ENCODE measurements at regions not wholly inside any gene's neighbourhood (a gene's known extent, or its start where the extent isn't known, plus 50 kb on each side); places are given as distances from the start of the nearest gene placed in this dataset.

GRCh38 chr12:115885040-115885690 is 392.3 kb downstream of the MED13L start:
- Histone ChIP-seq H3K4me3 (no peak overlapping the region), H3K27ac (no peak overlapping the region), H3K4me1 (ENCODE audit: low read depth) (no peaks in the 10 kb centered on the region), H3K9me3 (ENCODE audit: low read depth) (no peaks in the 10 kb centered on the region), H3K36me3 (no peaks in the 10 kb centered on the region), H3K27me3 (no peaks in the 10 kb centered on the region)
- no peak for DNase-seq (ENCODE audit: low read depth in 1 of 2, low spot score in 1 of 2)
- TF ChIP-seq, protein P1, sequence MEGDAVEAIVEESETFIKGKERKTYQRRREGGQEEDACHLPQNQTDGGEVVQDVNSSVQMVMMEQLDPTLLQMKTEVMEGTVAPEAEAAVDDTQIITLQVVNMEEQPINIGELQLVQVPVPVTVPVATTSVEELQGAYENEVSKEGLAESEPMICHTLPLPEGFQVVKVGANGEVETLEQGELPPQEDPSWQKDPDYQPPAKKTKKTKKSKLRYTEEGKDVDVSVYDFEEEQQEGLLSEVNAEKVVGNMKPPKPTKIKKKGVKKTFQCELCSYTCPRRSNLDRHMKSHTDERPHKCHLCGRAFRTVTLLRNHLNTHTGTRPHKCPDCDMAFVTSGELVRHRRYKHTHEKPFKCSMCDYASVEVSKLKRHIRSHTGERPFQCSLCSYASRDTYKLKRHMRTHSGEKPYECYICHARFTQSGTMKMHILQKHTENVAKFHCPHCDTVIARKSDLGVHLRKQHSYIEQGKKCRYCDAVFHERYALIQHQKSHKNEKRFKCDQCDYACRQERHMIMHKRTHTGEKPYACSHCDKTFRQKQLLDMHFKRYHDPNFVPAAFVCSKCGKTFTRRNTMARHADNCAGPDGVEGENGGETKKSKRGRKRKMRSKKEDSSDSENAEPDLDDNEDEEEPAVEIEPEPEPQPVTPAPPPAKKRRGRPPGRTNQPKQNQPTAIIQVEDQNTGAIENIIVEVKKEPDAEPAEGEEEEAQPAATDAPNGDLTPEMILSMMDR (IDR thresholded peaks at IDR 0.05; ENCODE audit: low read depth, low read length), result no peak

DNA sequence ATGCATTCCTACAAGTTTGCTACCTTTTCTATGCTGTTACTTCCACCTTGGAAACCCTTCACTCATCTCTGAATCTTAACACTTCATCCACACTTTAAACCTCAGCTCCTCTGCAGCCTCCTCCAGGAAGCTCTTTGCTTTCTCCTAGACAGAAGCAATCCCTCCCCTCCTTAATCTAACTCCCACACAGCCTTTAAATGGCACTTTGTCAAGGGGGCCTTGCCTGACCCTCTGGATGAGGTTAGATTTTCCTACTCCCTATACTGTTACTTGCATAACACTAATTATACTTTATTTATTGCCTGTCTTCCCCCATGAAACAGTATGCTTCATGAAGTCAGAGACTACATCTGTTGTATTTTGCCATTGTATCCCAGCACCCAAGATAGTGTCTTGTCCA is 394.6 kb downstream of the MED13L start:
- no peaks in the 10 kb centered on the region for H3K27me3 ChIP-seq
- H3K27ac ChIP-seq, result no peak overlapping the region
- H3K4me3 ChIP-seq, result no peak overlapping the region
- no peak for DNase-seq (ENCODE audit: low read depth in 1 of 2, low spot score in 1 of 2)
- TF ChIP-seq, protein P1 (IDR thresholded peaks at IDR 0.05; ENCODE audit: low read depth, low read length), result no peak
- H3K9me3 ChIP-seq (ENCODE audit: low read depth), result no peaks in the 10 kb centered on the region
- H3K36me3 ChIP-seq, result no peaks in the 10 kb centered on the region
- H3K4me1 ChIP-seq (ENCODE audit: low read depth), result no peaks in the 10 kb centered on the region

DNA sequence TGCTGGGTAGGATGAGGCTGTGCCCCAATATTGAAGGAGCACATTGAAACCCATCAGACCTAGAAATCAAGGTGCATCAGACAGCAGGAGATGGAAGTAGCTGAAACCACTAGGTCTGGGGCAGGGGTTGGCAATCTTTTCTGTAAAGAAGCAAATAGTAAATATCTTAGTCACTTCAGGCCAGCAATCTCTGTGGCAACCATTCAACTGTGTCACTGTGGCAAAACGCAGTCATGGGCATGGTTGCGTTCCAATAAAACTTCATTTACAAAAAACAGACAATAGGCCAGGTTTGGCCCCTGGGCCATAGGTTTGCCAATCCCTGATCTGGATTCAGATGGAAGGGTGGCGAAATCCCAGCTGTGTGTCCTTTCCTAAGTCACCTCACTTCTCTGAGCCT is 397.3 kb downstream of the MED13L start:
- H3K9me3 ChIP-seq (ENCODE audit: low read depth), result no peaks in the 10 kb centered on the region
- TF ChIP-seq, protein P1 (IDR thresholded peaks at IDR 0.05; ENCODE audit: low read depth, low read length), result no peak
- no peak overlapping the region for H3K27ac ChIP-seq
- DNase-seq (ENCODE audit: low read depth in 1 of 2, low spot score in 1 of 2), result no peak
- H3K4me3 ChIP-seq, result no peak overlapping the region
- no peaks in the 10 kb centered on the region for H3K27me3 ChIP-seq
- H3K4me1 ChIP-seq (ENCODE audit: low read depth), result no peaks in the 10 kb centered on the region
- H3K36me3 ChIP-seq, result no peaks in the 10 kb centered on the region

DNA sequence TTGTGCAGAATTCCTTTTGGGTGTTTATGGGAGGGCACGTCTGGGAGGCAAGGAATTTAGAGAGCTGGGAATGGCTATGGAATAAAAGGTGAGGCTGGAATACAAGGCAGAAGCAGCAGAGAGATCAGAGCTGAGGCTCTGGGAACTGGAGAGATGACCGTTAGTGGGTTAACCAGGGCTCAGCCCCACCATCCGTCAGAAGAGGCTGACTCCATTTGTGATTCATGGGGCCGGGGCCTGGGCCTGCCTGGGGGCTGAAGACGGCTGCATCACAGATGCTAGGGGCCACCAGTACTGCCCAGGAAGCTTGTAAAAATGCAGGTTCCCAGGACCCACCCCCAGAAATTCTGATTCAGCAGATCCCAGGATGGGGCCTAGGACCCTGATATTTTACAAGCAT is 398.1 kb downstream of the MED13L start:
- TF ChIP-seq, protein P1 (IDR thresholded peaks at IDR 0.05; ENCODE audit: low read depth, low read length), result no peak
- H3K27ac ChIP-seq, result no peak overlapping the region
- H3K4me1 ChIP-seq (ENCODE audit: low read depth), result no peaks in the 10 kb centered on the region
- H3K9me3 ChIP-seq (ENCODE audit: low read depth), result no peaks in the 10 kb centered on the region
- no peak overlapping the region for H3K4me3 ChIP-seq
- no peaks in the 10 kb centered on the region for H3K27me3 ChIP-seq
- DNase-seq (ENCODE audit: low read depth in 1 of 2, low spot score in 1 of 2), result no peak
- H3K36me3 ChIP-seq, result no peaks in the 10 kb centered on the region

DNA sequence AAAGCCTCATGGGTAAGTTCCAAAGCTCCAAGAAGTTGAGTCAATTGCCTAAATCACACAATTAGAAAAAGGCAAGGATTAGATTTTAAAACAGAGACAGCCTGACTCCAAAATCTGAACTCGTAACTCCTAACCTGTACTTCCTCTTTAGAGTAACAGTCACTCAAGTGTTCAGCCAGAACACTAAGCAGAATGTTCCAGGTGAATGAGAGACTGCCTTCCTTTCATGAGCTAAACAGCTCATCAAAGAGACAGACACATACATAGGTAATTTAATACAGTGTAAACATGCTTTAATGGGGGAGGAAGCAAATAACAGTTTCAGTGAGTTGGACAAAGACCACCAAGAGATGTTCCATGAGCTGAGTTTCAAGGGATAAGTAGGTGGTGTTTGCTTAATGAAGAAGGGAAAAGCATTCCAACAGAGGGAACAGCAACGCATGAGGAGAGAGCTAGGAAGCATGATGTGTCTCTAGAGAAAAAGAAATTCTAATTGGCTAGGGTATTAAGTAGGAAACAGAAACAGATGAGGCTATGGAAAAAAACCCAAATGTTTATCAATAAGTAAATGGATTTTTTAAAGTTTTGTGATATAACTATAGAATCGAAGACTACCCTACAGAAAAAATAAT is 403.9 kb downstream of the MED13L start:
- Histone ChIP-seq H3K4me1 (ENCODE audit: low read depth) (peaks cover 29% of the 10 kb centered on the region), H3K27ac (no peak overlapping the region)

More for the DNA sequence above, 403.9 kb downstream of the MED13L start:
- no peaks in the 10 kb centered on the region for H3K27me3 ChIP-seq
- no peak overlapping the region for H3K4me3 ChIP-seq
- H3K36me3 ChIP-seq, result no peaks in the 10 kb centered on the region
- DNase-seq (ENCODE audit: low read depth in 1 of 2, low spot score in 1 of 2), result no peak
- H3K9me3 ChIP-seq (ENCODE audit: low read depth), result no peaks in the 10 kb centered on the region
- TF ChIP-seq, protein P1 (IDR thresholded peaks at IDR 0.05; ENCODE audit: low read depth, low read length), result no peak
